Upper lobe of right lung (tissue), 1 donor: ENCODE measurements at regions not wholly inside any gene's neighbourhood (a gene's known extent, or its start where the extent isn't known, plus 50 kb on each side); places are given as distances from the start of the nearest gene placed in this dataset.

ENCODE experiments used
- ATAC-seq: fragments of 200-7000 bp; cut with Tn5 transposase; one replicate; pipeline ENCODE4 v1.9.1; 2020; ENCODE audit warnings: mild to moderate bottlenecking, moderate library complexity
- DNase-seq: peaks from one replicate; pipeline ENCODE4 v3.0.0-alpha.2; 2020
- H3K27ac ChIP-seq: fragments of 200-600 bp; one replicate; pipeline ENCODE4 v1.8.0; 2022
- H3K27me3 ChIP-seq: fragments of 200-600 bp; one replicate; pipeline ENCODE4 v1.8.0; 2022; ENCODE audit warnings: mild to moderate bottlenecking
- H3K36me3 ChIP-seq: fragments of 200-600 bp; one replicate; pipeline ENCODE4 v1.8.0; 2022
- H3K4me1 ChIP-seq: fragments of 200-600 bp; one replicate; pipeline ENCODE4 v1.8.0; 2022
- H3K4me3 ChIP-seq: fragments of 200-600 bp; one replicate; pipeline ENCODE4 v1.8.0; 2022; ENCODE audit warnings: mild to moderate bottlenecking
- H3K9me3 ChIP-seq: fragments of 200-600 bp; one replicate; pipeline ENCODE4 v1.8.0; 2022
- CTCF ChIP-seq: fragments of 200-600 bp; IDR thresholded peaks from one replicate; pipeline ENCODE4 v1.8.0; 2022; ENCODE audit warnings: antibody characterized with exemption
- intact Hi-C: fragments of 100-400 bp; cut with DNase I; formaldehyde crosslinking; loops from one replicate; pipeline ENCODE4 v1.11.0; 2022
- donor health status: DM: no; HTN: yes; CAD: no; lungs with severe emphysema.

GRCh38 chr19:56951672-56952071, 111.1 kb upstream of the PEG3 start:
- H3K27me3 ChIP-seq: peaks cover 5% of the 10 kb centered on the region
- TF ChIP-seq CTCF: no peak
- H3K36me3 ChIP-seq: no peaks in the 10 kb centered on the region
- DNase-seq (no peak), ATAC-seq (no peak)
- H3K4me3 ChIP-seq: no peak overlapping the region
- H3K4me1 ChIP-seq: no peaks in the 10 kb centered on the region
- intact Hi-C loops: no loop called here
- no peak overlapping the region for H3K27ac ChIP-seq
- H3K9me3 ChIP-seq: no peaks in the 10 kb centered on the region

- Histone ChIP-seq H3K27me3 (peaks cover 5% of the 10 kb centered on the region), H3K9me3 (no peaks in the 10 kb centered on the region)
- intact Hi-C loops: no loop called here
Observed at GRCh38 chr19:56953470-56953869, 112.9 kb upstream of the PEG3 start.

GRCh38 chr19:56955637-56956216, 115.2 kb upstream of the PEG3 start:
- ATAC-seq (no peak), DNase-seq (no peak)
- no peaks in the 10 kb centered on the region for H3K4me1 ChIP-seq
- no peak for TF ChIP-seq CTCF
- H3K9me3 ChIP-seq: no peaks in the 10 kb centered on the region
- intact Hi-C loops: no loop called here
- no peak overlapping the region for H3K27ac ChIP-seq
- H3K36me3 ChIP-seq: no peaks in the 10 kb centered on the region
- H3K4me3 ChIP-seq: no peak overlapping the region
- H3K27me3 ChIP-seq: peaks cover 5% of the 10 kb centered on the region

More at GRCh38 chr19:56953470-56953869, 112.9 kb upstream of the PEG3 start:
- Histone ChIP-seq H3K4me1 (no peaks in the 10 kb centered on the region), H3K4me3 (no peak overlapping the region), H3K36me3 (no peaks in the 10 kb centered on the region), H3K27ac (no peak overlapping the region)
- ATAC-seq (no peak), DNase-seq (no peak)
- TF ChIP-seq CTCF: no peak

- Histone ChIP-seq H3K9me3 (no peaks in the 10 kb centered on the region), H3K4me3 (no peak overlapping the region), H3K27ac (no peak overlapping the region), H3K27me3 (peaks cover 5% of the 10 kb centered on the region), H3K36me3 (no peaks in the 10 kb centered on the region), H3K4me1 (no peaks in the 10 kb centered on the region)
- ATAC-seq (no peak), DNase-seq (no peak)
- intact Hi-C loops: no loop called here
- no peak for TF ChIP-seq CTCF
Observed at GRCh38 chr19:56956503-56957226, 116.1 kb upstream of the PEG3 start.

- ATAC-seq (no peak), DNase-seq (no peak)
- Histone ChIP-seq H3K36me3 (no peaks in the 10 kb centered on the region), H3K27ac (no peak overlapping the region), H3K4me1 (no peaks in the 10 kb centered on the region), H3K27me3 (peaks cover 5% of the 10 kb centered on the region), H3K9me3 (no peaks in the 10 kb centered on the region), H3K4me3 (no peak overlapping the region)
- TF ChIP-seq CTCF: no peak
- intact Hi-C loops: no loop called here
Observed at GRCh38 chr19:56959205-56959604, 118.7 kb upstream of the PEG3 start.
